ENCODE measurements at regions not wholly inside any gene's neighbourhood (a gene's known extent, or its start where the extent isn't known, plus 50 kb on each side); places are given as distances from the start of the nearest gene placed in this dataset.

GRCh38 chr4:38535717-38536116, 128.3 kb upstream of the KLF3 start:
- intact Hi-C loops (cut with DNase I), result no loop called here
- ATAC-seq (no peak), DNase-seq (no peak)
- 96% methylated on average over 5 of the region's 5 CpGs for WGBS (ENCODE audit: insufficient coverage, low coverage, low lambda C conversion rate, missing lambda C conversion rate)
- no peaks in the 10 kb centered on the region for H3K36me3 ChIP-seq
- TF ChIP-seq CTCF (IDR thresholded peaks at IDR 0.05) (no peak), POLR2A (IDR thresholded peaks at IDR 0.05) (no peak)
- H3K4me3 ChIP-seq, result no peak overlapping the region
- no peaks in the 10 kb centered on the region for H3K4me1 ChIP-seq
- no peaks in the 10 kb centered on the region for H3K9me3 ChIP-seq
- H3K27me3 ChIP-seq, result no peaks in the 10 kb centered on the region
- no peak overlapping the region for H3K27ac ChIP-seq

DNA sequence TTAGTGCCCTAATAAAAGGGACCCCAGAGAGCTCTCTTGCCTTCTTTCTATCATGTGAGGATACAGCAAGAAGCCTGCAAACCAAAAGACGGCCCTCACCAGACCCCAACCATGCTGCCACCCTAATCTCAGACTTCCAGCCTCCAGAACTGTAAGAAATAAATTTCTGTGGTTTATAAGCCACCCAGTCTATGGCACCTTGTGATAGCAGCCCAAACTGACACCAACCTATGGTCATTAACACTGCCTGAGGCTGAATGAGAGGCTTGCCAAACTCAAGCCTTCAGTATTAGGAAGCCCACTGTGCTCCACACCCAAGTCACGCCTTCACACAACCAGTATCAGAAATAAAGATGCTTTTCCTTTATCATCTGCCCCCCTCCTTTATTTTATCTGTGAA, 127.3 kb upstream of the KLF3 start:
- 83% methylated on average over 1 of the region's 2 CpGs for WGBS (ENCODE audit: insufficient coverage, low coverage, low lambda C conversion rate, missing lambda C conversion rate)
- intact Hi-C loops (cut with DNase I), result no loop called here

DNA sequence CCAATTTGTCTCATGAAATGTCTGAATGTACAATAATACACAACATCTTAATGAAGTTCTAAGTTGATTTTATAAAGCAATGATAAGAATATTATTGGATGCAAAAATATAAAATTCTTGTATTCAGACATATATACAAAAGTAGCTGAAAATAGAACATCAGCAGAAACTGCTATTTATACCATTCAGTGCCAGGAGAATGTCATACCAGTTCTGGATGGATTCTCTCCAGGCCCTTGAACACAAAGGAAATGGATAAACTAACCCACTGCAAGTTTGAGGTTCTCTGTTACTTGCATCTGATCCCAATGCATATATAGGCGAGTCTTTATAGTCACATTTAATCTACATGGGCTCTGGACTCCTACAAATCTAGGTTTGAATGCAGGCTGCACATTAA, 126.3 kb upstream of the KLF3 start:
- TF ChIP-seq CTCF (IDR thresholded peaks at IDR 0.05) (no peak), POLR2A (IDR thresholded peaks at IDR 0.05) (no peak)
- ATAC-seq, result no peak
- H3K27me3 ChIP-seq, result no peaks in the 10 kb centered on the region
- 100% methylated on average over 1 of the region's 1 CpG for WGBS (ENCODE audit: insufficient coverage, low coverage, low lambda C conversion rate, missing lambda C conversion rate)
- H3K36me3 ChIP-seq, result no peaks in the 10 kb centered on the region
- no peak overlapping the region for H3K4me3 ChIP-seq
- H3K27ac ChIP-seq, result no peak overlapping the region
- intact Hi-C loops (cut with DNase I), result no loop called here
- DNase-seq, result no peak
- no peaks in the 10 kb centered on the region for H3K4me1 ChIP-seq
- H3K9me3 ChIP-seq, result no peaks in the 10 kb centered on the region

More for the DNA sequence above, 127.3 kb upstream of the KLF3 start:
- Histone ChIP-seq H3K27ac (no peak overlapping the region), H3K27me3 (no peaks in the 10 kb centered on the region), H3K9me3 (no peaks in the 10 kb centered on the region), H3K4me1 (no peaks in the 10 kb centered on the region), H3K36me3 (no peaks in the 10 kb centered on the region), H3K4me3 (no peak overlapping the region)
- ATAC-seq (no peak), DNase-seq (no peak)
- TF ChIP-seq CTCF (IDR thresholded peaks at IDR 0.05), result no peak
- TF ChIP-seq POLR2A (IDR thresholded peaks at IDR 0.05), result no peak

DNA sequence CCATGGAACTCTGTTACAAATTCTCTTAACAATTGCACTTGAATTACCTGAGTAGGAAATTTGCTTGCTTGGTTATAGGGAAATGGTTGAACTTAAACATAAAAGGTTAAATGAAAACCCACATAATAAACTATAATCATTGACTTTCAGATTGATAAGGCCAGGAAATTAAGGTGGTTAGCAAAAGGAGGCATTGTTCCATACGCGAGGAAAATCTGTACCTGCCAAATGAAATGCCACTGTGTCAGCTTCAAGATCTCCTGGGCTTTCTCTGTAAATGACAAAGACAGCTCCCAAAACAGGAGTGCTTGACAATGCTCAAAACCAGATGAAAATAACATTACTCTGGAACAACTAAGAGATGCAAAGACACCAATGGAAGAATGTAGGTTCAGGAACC, 125.5 kb upstream of the KLF3 start:
- ATAC-seq (no peak), DNase-seq (no peak)
- H3K4me1 ChIP-seq, result no peaks in the 10 kb centered on the region
- no peaks in the 10 kb centered on the region for H3K36me3 ChIP-seq
- no peaks in the 10 kb centered on the region for H3K27me3 ChIP-seq
- TF ChIP-seq POLR2A (IDR thresholded peaks at IDR 0.05) (no peak), CTCF (IDR thresholded peaks at IDR 0.05) (no peak)
- intact Hi-C loops (cut with DNase I), result no loop called here
- WGBS (ENCODE audit: insufficient coverage, low coverage, low lambda C conversion rate, missing lambda C conversion rate), result 93% methylated on average over 2 of the region's 2 CpGs
- H3K9me3 ChIP-seq, result no peaks in the 10 kb centered on the region
- H3K4me3 ChIP-seq, result no peak overlapping the region
- no peak overlapping the region for H3K27ac ChIP-seq

GRCh38 chr4:38539501-38539900, 124.5 kb upstream of the KLF3 start:
- Histone ChIP-seq H3K4me3 (no peak overlapping the region), H3K9me3 (no peaks in the 10 kb centered on the region), H3K4me1 (no peaks in the 10 kb centered on the region), H3K36me3 (no peaks in the 10 kb centered on the region), H3K27ac (no peak overlapping the region), H3K27me3 (no peaks in the 10 kb centered on the region)
- ATAC-seq, result no peak
- intact Hi-C loops (cut with DNase I), result no loop called here
- 94% methylated on average over 4 of the region's 4 CpGs for WGBS (ENCODE audit: insufficient coverage, low coverage, low lambda C conversion rate, missing lambda C conversion rate)
- TF ChIP-seq CTCF (IDR thresholded peaks at IDR 0.05) (no peak), POLR2A (IDR thresholded peaks at IDR 0.05) (no peak)
- no peak for DNase-seq

All from right lobe of liver (tissue), 6 donors.